IMR-90 (cell line): ENCODE measurements at regions not wholly inside any gene's neighbourhood (a gene's known extent, or its start where the extent isn't known, plus 50 kb on each side); places are given as distances from the start of the nearest gene placed in this dataset.

ENCODE experiments used
- FOS ChIP-seq: fragments of 150-350 bp; IDR thresholded peaks from 2 replicates; pipeline ENCODE4 v1.6.1; 2016; ENCODE audit warnings: low read depth, low read length
- POLR2A ChIP-seq: IDR thresholded peaks from 2 replicates; pipeline ENCODE4 v1.6.1; 2012; ENCODE audit warnings: mild to moderate bottlenecking, low read depth, low read length
- TF ChIP-seq, protein P1 (sequence below): conservative IDR thresholded peaks from 2 replicates; pipeline ENCODE4 v1.5.1; 2012; ENCODE audit warnings: mild to moderate bottlenecking, low read depth, low read length, improper control_type of control experiment

DNA sequence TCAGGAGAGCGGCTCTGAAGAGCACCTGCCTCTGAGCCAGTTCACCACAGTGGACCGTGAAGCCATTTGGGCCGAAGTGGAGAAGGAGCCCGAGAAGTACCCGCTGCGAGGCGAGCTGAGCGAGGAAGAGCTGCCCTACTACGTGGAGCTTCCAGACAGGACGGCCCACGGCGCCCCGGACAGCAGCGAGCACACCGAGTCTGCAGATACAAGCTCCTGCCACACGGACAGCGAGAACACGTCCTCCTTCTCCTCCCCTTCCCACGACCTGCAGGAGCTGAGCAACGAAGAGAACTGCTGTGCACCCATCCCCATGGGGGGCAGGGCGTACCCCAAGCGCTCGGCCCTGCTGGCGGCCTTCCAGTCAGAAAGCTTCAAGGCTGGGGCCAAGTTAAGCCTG is 74.9 kb upstream of the MORC3 start:
- TF ChIP-seq, protein P1, sequence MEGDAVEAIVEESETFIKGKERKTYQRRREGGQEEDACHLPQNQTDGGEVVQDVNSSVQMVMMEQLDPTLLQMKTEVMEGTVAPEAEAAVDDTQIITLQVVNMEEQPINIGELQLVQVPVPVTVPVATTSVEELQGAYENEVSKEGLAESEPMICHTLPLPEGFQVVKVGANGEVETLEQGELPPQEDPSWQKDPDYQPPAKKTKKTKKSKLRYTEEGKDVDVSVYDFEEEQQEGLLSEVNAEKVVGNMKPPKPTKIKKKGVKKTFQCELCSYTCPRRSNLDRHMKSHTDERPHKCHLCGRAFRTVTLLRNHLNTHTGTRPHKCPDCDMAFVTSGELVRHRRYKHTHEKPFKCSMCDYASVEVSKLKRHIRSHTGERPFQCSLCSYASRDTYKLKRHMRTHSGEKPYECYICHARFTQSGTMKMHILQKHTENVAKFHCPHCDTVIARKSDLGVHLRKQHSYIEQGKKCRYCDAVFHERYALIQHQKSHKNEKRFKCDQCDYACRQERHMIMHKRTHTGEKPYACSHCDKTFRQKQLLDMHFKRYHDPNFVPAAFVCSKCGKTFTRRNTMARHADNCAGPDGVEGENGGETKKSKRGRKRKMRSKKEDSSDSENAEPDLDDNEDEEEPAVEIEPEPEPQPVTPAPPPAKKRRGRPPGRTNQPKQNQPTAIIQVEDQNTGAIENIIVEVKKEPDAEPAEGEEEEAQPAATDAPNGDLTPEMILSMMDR: no peak
- TF ChIP-seq POLR2A (no peak), FOS (no peak)
